ENCODE measurements at regions not wholly inside any gene's neighbourhood (a gene's known extent, or its start where the extent isn't known, plus 50 kb on each side); places are given as distances from the start of the nearest gene placed in this dataset.

- no peak for TF ChIP-seq CTCF (conservative IDR thresholded peaks at IDR 0.05; ENCODE audit: low read length)
- no peak overlapping the region for H3K4me3 ChIP-seq (ENCODE audit: low read length)
- no peak for DNase-seq (ENCODE audit: low read depth)
Measured at GRCh38 chr10:2871673-2872219, 195.6 kb upstream of the PFKP start.

- no peak for TF ChIP-seq CTCF (conservative IDR thresholded peaks at IDR 0.05; ENCODE audit: low read length)
- H3K4me3 ChIP-seq (ENCODE audit: low read length): no peak overlapping the region
- no peak for DNase-seq (ENCODE audit: low read depth)
Measured at GRCh38 chr10:2870654-2871053, 196.7 kb upstream of the PFKP start.

GRCh38 chr10:2867788-2868299, 199.5 kb upstream of the PFKP start:
- no peak for TF ChIP-seq CTCF (conservative IDR thresholded peaks at IDR 0.05; ENCODE audit: low read length)
- no peak for DNase-seq (ENCODE audit: low read depth)
- H3K4me3 ChIP-seq (ENCODE audit: low read length): no peak overlapping the region

GRCh38 chr10:2866569-2866968, 200.8 kb upstream of the PFKP start:
- no peak overlapping the region for H3K4me3 ChIP-seq (ENCODE audit: low read length)
- no peak for DNase-seq (ENCODE audit: low read depth)
- no peak for TF ChIP-seq CTCF (conservative IDR thresholded peaks at IDR 0.05; ENCODE audit: low read length)

GRCh38 chr10:2861632-2862210, 205.6 kb upstream of the PFKP start:
- no peak for DNase-seq (ENCODE audit: low read depth)
- TF ChIP-seq CTCF (conservative IDR thresholded peaks at IDR 0.05; ENCODE audit: low read length): no peak
- H3K4me3 ChIP-seq (ENCODE audit: low read length): no peak overlapping the region

GRCh38 chr10:2858452-2858851, 208.9 kb upstream of the PFKP start:
- no peak for TF ChIP-seq CTCF (conservative IDR thresholded peaks at IDR 0.05; ENCODE audit: low read length)
- no peak for DNase-seq (ENCODE audit: low read depth)
- no peak overlapping the region for H3K4me3 ChIP-seq (ENCODE audit: low read length)

- DNase-seq (ENCODE audit: low read depth): no peak
- TF ChIP-seq CTCF (conservative IDR thresholded peaks at IDR 0.05; ENCODE audit: low read length): no peak
- H3K4me3 ChIP-seq (ENCODE audit: low read length): no peak overlapping the region
Measured at GRCh38 chr10:2856598-2856997, 210.8 kb upstream of the PFKP start.

Measured in AG10803 (cell line).